GM12865 (cell line): ENCODE measurements at regions not wholly inside any gene's neighbourhood (a gene's known extent, or its start where the extent isn't known, plus 50 kb on each side); places are given as distances from the start of the nearest gene placed in this dataset.

Experiments used
- DNase-seq: peaks from one replicate; pipeline ENCODE4 v3.0.0; 2010; ENCODE audit warnings: low read depth
- H3K4me3 ChIP-seq: 2 replicates; pipeline ENCODE4 v1.5.1; 2011; ENCODE audit warnings: mild to moderate bottlenecking, low read depth, low read length, control low read depth
- TF ChIP-seq, protein P1 (sequence below): IDR thresholded peaks from 2 replicates; pipeline ENCODE4 v1.5.1; 2011; ENCODE audit warnings: low read length, control low read depth, low read depth, inconsistent platforms; ENCODE audit not compliant: insufficient read depth; ENCODE audit errors: missing control alignments

DNA sequence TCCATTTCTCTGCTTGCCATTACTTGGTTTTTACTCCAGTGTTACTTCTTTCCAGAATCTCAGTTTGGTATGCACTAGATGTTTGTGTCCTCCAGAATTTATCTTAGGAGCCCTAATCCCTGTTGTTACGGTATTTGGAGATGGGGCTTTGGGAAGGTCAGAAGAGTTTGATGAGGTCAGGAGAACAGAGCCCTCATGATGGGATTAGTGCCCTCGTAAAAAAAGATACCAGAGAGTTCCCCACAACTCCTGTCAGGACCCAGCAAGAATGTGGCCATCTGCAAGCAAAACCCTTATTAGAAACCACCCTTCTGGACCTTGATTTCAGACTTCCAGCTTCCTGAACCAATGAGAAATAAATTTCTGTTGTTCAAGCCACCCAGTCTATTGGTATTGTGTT, 98.0 kb downstream of the ADAMTS1 start:
- no peak overlapping the region for H3K4me3 ChIP-seq
- TF ChIP-seq, protein P1, sequence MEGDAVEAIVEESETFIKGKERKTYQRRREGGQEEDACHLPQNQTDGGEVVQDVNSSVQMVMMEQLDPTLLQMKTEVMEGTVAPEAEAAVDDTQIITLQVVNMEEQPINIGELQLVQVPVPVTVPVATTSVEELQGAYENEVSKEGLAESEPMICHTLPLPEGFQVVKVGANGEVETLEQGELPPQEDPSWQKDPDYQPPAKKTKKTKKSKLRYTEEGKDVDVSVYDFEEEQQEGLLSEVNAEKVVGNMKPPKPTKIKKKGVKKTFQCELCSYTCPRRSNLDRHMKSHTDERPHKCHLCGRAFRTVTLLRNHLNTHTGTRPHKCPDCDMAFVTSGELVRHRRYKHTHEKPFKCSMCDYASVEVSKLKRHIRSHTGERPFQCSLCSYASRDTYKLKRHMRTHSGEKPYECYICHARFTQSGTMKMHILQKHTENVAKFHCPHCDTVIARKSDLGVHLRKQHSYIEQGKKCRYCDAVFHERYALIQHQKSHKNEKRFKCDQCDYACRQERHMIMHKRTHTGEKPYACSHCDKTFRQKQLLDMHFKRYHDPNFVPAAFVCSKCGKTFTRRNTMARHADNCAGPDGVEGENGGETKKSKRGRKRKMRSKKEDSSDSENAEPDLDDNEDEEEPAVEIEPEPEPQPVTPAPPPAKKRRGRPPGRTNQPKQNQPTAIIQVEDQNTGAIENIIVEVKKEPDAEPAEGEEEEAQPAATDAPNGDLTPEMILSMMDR, result no peak
- DNase-seq, result no peak

DNA sequence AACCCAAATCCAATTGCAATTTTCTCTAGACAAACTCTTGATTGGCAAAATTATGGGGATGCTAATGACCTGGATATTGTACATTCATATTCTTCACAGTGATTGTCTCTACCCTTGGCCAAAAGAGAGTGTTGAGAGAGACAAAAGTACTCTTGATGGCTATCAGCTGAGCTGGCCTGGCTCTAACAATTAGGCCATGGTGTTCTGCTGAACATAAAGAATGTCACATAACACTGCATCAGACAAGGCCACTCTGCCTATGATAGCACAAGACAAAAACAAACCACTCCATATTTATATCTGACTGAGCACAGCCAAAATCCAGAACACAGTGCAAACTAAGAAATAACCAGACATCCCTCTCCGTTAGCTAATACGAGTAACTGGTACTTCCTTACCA, 101.7 kb downstream of the ADAMTS1 start:
- no peak for DNase-seq
- TF ChIP-seq, protein P1, result no peak

DNA sequence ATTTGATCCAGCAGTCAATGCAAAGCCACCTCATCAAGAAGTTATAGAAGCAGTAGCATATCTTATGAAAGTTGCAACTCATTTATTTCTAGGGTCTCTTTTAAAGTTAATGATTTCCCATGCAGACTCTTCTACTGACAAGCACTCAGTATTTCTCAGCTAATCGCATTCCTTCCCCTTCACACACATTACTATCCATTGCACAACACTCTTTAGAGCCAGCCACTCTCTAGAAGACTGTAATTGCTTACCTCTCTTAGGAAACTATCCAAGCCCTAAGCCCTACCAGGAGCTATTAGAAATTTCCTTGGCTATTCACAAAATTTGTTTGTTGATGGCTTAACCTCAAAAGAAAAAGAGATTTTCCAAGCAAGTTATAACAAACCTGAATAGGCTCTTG, 106.0 kb downstream of the ADAMTS1 start:
- H3K4me3 ChIP-seq, result no peak overlapping the region
- no peak for DNase-seq
- TF ChIP-seq, protein P1, result no peak

More for the DNA sequence above, 101.7 kb downstream of the ADAMTS1 start:
- no peak overlapping the region for H3K4me3 ChIP-seq

DNA sequence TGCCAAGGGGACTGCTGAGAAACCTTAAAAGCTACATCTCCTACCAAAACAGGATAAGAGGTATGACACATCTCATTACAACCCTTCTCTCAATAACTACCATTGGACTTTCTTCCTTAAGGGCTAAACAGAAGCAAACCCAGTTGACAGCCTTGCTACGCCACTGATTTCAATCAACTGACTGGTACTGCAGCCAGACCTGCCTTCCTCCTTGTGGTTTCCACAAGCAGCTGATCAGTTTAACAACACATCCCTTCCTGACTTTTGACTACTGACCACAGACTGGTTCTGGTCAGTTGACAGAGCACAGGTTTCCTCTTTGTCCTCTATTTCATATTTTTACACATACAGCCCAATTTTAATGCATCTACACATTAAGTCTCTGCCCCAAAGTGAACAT, 108.8 kb downstream of the ADAMTS1 start:
- H3K4me3 ChIP-seq, result no peak overlapping the region
- no peak for DNase-seq
- TF ChIP-seq, protein P1, result no peak

DNA sequence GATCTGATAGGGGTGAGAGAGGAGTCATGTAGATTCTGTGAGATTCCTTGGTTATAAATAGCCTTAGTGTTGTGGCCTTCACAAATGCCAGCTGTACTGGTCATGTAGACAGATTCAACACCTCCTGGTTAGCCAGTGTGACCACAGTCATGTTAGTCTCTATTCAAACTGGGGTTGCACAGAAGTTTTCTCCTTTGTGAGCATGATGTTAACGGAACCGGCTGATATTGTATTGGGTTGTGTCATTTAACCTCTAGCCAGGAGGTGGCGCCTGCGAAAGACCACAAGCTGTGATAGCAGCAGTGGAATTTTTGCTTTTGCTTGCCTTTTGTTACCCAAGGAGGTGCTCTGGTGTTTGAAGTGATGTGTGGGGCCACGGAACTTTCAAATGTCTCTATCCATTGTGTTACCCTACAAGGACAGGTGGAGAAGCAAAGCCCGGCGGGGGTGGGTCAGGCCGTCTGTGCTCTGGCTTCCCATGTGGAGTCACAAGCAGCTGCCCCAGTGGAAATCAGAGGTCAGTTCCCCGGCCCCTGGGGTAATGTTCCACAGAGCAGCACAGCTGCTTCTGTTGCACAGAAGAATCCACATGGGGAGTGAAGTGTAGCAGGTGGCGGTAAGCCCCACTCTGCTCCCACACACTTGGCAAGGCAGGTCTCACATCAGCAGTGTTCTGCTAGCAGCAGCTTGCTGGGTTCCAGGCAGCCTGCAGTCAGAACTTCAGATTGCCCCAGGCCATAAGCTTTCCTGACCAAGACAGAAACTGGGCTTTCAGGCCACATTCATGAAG, 112.6 kb downstream of the ADAMTS1 start:
- peak; percentile 32 for DNase-seq
- TF ChIP-seq, protein P1, result peak; percentile 49
- H3K4me3 ChIP-seq, result no peak overlapping the region

DNA sequence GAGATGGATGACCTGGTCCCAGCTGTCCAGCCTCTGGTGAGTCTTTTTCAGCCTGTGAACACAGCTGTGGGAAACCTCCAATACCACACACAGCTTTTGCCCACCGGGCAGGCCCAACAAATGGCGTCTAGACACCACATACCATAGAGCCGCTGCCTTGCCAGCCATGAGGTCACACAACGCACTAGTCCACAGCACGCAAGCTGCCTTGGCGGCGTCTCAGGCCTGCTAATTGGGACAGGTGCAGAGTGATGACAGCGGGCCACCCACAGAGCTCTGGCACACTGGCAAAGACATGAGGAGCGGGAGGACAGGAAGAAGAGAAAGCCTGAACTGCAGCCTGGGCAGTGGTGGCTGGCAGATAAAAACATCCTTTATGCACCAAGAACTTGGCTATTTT, 125.5 kb downstream of the ADAMTS1 start:
- TF ChIP-seq, protein P1, result no peak
- H3K4me3 ChIP-seq, result no peak overlapping the region
- no peak for DNase-seq
